HCT116 (cell line): ENCODE measurements at regions not wholly inside any gene's neighbourhood (a gene's known extent, or its start where the extent isn't known, plus 50 kb on each side); places are given as distances from the start of the nearest gene placed in this dataset.

Experiments
- ELF1 ChIP-seq: IDR thresholded peaks from 2 replicates; pipeline ENCODE4 v1.6.1; 2012; ENCODE audit warnings: low read depth, borderline replicate concordance
- EZH2phosphoT487 ChIP-seq: fragments of 200-600 bp; IDR thresholded peaks from 2 replicates; pipeline ENCODE4 v1.6.1; 2018; ENCODE audit warnings: antibody characterized with exemption, borderline replicate concordance
- JUND ChIP-seq: IDR thresholded peaks from 2 replicates; pipeline ENCODE4 v1.6.1; 2012
- POLR2AphosphoS5 ChIP-seq: IDR thresholded peaks from 2 replicates; pipeline ENCODE4 v1.6.1; 2011; ENCODE audit warnings: mild to moderate bottlenecking, low read depth, low read length, moderate library complexity
- TF ChIP-seq, protein P1 (sequence below), 3 experiments: fragments of 200-600 bp in 1 of 3; sonication (generic) in 1 of 3; IDR thresholded peaks in 2 of 3; conservative IDR thresholded peaks in 1 of 3; 2 replicates each; pipeline ENCODE4 v1.5.1; 2012 to 2017; ENCODE audit warnings: low read depth in 2 of 3, low read length in 2 of 3, antibody characterized with exemption in 1 of 3, borderline replicate concordance in 1 of 3, control low read depth in 1 of 3, mild to moderate bottlenecking in 1 of 3, mixed read lengths in 1 of 3, mixed run types in 1 of 3, moderate library complexity in 1 of 3; ENCODE audit not compliant: insufficient read depth in 1 of 3
- TF ChIP-seq, protein P2 (sequence below): IDR thresholded peaks from 2 replicates; pipeline ENCODE4 v1.6.1; 2012; ENCODE audit warnings: low read depth

DNA sequence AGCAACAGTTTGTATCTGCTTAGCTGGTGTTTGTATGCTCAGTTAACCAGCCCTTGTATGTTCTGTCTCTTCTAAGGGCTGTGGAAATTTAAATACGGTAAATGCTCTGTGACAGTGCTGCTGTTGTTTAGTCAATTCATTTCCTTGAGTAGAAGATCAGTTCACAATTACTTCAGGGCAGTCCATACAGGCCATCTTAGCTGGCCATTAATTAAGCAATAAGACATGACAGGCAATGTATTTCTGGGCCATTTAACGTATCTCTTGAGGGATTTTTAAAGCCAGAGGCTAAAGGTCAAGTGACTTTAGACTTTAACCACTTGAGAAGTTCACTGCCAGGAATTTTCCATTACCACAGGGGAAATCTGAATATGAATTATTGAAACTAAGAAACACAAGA lies 351.8 kb downstream of the ZIC1 start:
- TF ChIP-seq EZH2phosphoT487 (no peak), JUND (no peak), ELF1 (no peak), POLR2AphosphoS5 (no peak)
- TF ChIP-seq, protein P1, sequence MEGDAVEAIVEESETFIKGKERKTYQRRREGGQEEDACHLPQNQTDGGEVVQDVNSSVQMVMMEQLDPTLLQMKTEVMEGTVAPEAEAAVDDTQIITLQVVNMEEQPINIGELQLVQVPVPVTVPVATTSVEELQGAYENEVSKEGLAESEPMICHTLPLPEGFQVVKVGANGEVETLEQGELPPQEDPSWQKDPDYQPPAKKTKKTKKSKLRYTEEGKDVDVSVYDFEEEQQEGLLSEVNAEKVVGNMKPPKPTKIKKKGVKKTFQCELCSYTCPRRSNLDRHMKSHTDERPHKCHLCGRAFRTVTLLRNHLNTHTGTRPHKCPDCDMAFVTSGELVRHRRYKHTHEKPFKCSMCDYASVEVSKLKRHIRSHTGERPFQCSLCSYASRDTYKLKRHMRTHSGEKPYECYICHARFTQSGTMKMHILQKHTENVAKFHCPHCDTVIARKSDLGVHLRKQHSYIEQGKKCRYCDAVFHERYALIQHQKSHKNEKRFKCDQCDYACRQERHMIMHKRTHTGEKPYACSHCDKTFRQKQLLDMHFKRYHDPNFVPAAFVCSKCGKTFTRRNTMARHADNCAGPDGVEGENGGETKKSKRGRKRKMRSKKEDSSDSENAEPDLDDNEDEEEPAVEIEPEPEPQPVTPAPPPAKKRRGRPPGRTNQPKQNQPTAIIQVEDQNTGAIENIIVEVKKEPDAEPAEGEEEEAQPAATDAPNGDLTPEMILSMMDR (IDR thresholded peaks at IDR 0.05 in 2 of 3, conservative IDR thresholded peaks at IDR 0.05 in 1 of 3; ENCODE audit: borderline replicate concordance in 1 of 3, insufficient read depth in 1 of 3, low read depth in 2 of 3, low read length in 2 of 3) = no peak
- TF ChIP-seq, protein P2, sequence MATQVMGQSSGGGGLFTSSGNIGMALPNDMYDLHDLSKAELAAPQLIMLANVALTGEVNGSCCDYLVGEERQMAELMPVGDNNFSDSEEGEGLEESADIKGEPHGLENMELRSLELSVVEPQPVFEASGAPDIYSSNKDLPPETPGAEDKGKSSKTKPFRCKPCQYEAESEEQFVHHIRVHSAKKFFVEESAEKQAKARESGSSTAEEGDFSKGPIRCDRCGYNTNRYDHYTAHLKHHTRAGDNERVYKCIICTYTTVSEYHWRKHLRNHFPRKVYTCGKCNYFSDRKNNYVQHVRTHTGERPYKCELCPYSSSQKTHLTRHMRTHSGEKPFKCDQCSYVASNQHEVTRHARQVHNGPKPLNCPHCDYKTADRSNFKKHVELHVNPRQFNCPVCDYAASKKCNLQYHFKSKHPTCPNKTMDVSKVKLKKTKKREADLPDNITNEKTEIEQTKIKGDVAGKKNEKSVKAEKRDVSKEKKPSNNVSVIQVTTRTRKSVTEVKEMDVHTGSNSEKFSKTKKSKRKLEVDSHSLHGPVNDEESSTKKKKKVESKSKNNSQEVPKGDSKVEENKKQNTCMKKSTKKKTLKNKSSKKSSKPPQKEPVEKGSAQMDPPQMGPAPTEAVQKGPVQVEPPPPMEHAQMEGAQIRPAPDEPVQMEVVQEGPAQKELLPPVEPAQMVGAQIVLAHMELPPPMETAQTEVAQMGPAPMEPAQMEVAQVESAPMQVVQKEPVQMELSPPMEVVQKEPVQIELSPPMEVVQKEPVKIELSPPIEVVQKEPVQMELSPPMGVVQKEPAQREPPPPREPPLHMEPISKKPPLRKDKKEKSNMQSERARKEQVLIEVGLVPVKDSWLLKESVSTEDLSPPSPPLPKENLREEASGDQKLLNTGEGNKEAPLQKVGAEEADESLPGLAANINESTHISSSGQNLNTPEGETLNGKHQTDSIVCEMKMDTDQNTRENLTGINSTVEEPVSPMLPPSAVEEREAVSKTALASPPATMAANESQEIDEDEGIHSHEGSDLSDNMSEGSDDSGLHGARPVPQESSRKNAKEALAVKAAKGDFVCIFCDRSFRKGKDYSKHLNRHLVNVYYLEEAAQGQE = no peak
